GM23338 (cell line): ENCODE measurements at regions not wholly inside any gene's neighbourhood (a gene's known extent, or its start where the extent isn't known, plus 50 kb on each side); places are given as distances from the start of the nearest gene placed in this dataset.
A peak's percentile ranks its signal among the peaks of the same experiment; 100 is the strongest.

Experiments
- CREB1 ChIP-seq: fragments of 250-450 bp; sonication (Bioruptor Pico); IDR thresholded peaks from 2 replicates; pipeline ENCODE4 v1.5.0; 2020; ENCODE audit warnings: low read depth, mild to moderate bottlenecking, moderate library complexity
- CTCF ChIP-seq, 2 experiments: fragments of 200-600 bp in 1 of 2; sonication (generic) in 1 of 2; conservative IDR thresholded peaks; 2 replicates each; pipeline versions ENCODE4 v1.5.1 to v1.6.1; 2016 to 2017; ENCODE audit warnings: antibody characterized with exemption in 2 of 2, low read depth in 2 of 2, mild to moderate bottlenecking in 2 of 2, moderate library complexity in 1 of 2
- EZH2 ChIP-seq: fragments of 200-600 bp; sonication (generic); IDR thresholded peaks from one replicate; pipeline ENCODE4 v1.8.0; 2017; ENCODE audit warnings: antibody characterized with exemption, mild to moderate bottlenecking, low read depth; ENCODE audit not compliant: unreplicated experiment
- EZH2phosphoT487 ChIP-seq: fragments of 200-600 bp; sonication (generic); IDR thresholded peaks from one replicate; pipeline ENCODE4 v1.8.1; 2018; ENCODE audit warnings: antibody characterized with exemption; ENCODE audit not compliant: unreplicated experiment
- JUNB ChIP-seq: IDR thresholded peaks from one replicate; pipeline ENCODE4 v1.6.1; 2016; ENCODE audit warnings: antibody characterized with exemption; ENCODE audit not compliant: unreplicated experiment
- POLR2AphosphoS5 ChIP-seq: IDR thresholded peaks from 2 replicates; pipeline ENCODE4 v1.6.1; 2016; ENCODE audit warnings: antibody characterized with exemption, low read depth
- REST ChIP-seq: IDR thresholded peaks from one replicate; pipeline ENCODE4 v1.6.1; 2018; ENCODE audit warnings: antibody characterized with exemption; ENCODE audit not compliant: unreplicated experiment
- ZNF331 ChIP-seq: fragments of 250-450 bp; sonication (Bioruptor Pico); IDR thresholded peaks from 2 replicates; pipeline ENCODE4 v1.5.0; 2020; ENCODE audit warnings: low read depth, mild to moderate bottlenecking, moderate library complexity
- ZNF462 ChIP-seq: fragments of 250-450 bp; sonication (Bioruptor Pico); IDR thresholded peaks from 2 replicates; pipeline ENCODE4 v1.5.0; 2020; ENCODE audit warnings: mild to moderate bottlenecking, moderate library complexity

- TF ChIP-seq CTCF (conservative IDR thresholded peaks at IDR 0.05; ENCODE audit: low read depth in 2 of 2) (peak; percentile 73 to 84), ZNF331 (no peak), EZH2 (no peak), REST (no peak), EZH2phosphoT487 (no peak), POLR2AphosphoS5 (no peak), CREB1 (no peak), JUNB (no peak), ZNF462 (CRISPR knock-in tag) (no peak)
Measured at GRCh38 chr1:29849038-29849750, 612.9 kb downstream of the PTPRU start.
